C4-2B (cell line): ENCODE measurements at regions not wholly inside any gene's neighbourhood (a gene's known extent, or its start where the extent isn't known, plus 50 kb on each side); places are given as distances from the start of the nearest gene placed in this dataset.

Experiments used
- H3K27ac ChIP-seq: fragments of 450-650 bp; 2 replicates; pipeline ENCODE4 v1.5.1; 2017
- ZFX ChIP-seq: fragments of 450-650 bp; IDR thresholded peaks from 2 replicates; pipeline ENCODE4 v1.6.1; 2017
- TF ChIP-seq, protein P1 (sequence below): fragments of 450-650 bp; conservative IDR thresholded peaks from 2 replicates; pipeline ENCODE4 v1.5.1; 2017; ENCODE audit warnings: mild to moderate bottlenecking

DNA sequence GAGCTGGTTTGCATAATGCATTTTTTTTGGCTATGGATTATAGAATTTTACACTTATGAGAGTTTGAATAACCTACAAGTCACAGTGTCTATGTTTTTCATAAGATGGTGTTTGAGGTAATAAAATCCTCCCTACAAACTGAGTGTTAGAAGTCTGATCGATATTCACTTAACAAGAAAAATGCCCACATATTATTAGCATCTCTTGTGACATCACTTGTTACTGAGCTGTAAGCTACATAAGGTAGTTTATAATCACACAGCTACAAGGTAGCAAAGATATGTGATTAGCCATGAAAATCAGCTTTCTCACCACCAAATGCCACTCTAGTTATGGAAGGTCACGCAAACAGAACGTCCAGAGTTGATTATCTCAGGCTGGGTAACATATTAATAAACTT, 669.6 kb downstream of the PCDH18 start:
- no peak for TF ChIP-seq ZFX
- TF ChIP-seq, protein P1, sequence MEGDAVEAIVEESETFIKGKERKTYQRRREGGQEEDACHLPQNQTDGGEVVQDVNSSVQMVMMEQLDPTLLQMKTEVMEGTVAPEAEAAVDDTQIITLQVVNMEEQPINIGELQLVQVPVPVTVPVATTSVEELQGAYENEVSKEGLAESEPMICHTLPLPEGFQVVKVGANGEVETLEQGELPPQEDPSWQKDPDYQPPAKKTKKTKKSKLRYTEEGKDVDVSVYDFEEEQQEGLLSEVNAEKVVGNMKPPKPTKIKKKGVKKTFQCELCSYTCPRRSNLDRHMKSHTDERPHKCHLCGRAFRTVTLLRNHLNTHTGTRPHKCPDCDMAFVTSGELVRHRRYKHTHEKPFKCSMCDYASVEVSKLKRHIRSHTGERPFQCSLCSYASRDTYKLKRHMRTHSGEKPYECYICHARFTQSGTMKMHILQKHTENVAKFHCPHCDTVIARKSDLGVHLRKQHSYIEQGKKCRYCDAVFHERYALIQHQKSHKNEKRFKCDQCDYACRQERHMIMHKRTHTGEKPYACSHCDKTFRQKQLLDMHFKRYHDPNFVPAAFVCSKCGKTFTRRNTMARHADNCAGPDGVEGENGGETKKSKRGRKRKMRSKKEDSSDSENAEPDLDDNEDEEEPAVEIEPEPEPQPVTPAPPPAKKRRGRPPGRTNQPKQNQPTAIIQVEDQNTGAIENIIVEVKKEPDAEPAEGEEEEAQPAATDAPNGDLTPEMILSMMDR = no peak
- no peak overlapping the region for H3K27ac ChIP-seq

DNA sequence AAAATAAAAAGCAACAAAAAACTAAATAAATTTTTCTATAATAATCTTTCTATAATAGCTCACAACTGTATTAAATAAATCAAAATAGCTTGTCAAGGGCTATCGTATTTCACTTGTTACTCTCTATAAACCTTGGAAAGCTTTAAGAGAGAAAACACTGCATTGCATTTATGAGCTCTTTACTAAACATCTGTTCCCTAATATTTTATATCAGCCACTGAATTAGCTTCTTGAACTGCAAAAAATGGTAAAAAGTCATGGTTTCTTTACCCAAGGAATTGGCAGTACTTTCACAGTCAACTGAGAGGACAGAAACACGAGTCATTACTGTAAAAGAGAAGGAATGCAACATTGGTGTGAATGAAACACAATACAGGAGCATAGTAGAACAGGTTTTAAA, 671.2 kb downstream of the PCDH18 start:
- H3K27ac ChIP-seq = no peak overlapping the region
- no peak for TF ChIP-seq ZFX

DNA sequence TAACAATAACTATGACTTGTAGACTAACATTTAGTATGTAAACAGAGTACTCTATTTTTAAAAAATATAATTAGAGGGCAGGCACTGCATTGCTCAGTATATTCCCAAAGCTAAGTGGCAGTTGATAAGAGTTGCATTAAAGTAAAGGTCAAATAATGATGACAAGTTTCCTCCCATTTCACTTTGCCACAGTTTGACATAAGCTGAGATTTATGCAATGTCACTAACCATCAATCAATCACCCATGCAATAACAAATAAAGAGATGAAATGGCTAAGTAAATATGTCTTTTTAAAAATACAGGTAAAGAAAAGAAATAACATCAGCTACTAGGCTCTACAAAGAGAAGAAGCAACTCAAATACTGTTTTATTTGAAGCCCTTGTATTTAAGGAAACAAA, 673.4 kb downstream of the PCDH18 start:
- H3K27ac ChIP-seq = no peak overlapping the region
- no peak for TF ChIP-seq ZFX
- TF ChIP-seq, protein P1 = no peak

DNA sequence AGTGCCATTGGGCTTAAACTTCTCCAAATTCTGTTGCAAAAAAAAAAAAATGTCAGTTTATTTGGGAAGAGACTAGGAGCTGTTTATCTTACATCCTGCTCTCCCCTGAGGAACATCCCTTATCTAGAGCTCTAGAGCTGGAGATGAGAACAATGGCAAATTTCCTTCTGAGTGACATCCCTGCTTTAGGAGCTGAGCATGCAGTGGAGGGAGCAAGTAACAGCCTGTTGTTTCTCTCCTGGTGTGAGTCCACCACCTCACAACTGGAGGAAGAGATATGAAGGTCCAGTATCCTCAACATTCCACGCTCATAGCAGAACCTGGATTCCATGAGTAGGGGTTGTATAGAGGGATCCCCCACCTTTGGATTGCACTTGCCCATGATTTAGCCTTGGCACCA, 676.4 kb downstream of the PCDH18 start:
- TF ChIP-seq, protein P1 = no peak
- no peak for TF ChIP-seq ZFX
- H3K27ac ChIP-seq = no peak overlapping the region

DNA sequence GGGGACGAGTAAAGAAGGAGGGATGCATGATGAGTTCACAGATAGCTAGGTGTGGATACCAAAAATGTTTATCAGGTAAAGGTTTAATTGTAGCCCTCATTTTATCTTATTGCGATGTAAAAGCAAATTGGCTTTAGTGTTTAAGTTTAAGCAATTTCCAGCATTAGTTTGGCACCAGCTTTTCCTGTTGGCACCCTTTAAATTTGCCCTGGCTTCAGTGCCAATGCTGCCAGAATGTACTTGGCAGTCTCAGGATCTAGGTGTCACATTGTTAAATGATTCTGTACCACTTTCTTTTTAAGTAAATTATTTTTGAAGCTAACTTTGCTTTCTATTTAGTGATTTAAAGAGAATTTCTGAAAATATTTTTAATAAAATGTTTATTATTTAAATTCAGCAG, 681.8 kb downstream of the PCDH18 start:
- no peak overlapping the region for H3K27ac ChIP-seq
- TF ChIP-seq, protein P1 = no peak
- no peak for TF ChIP-seq ZFX

DNA sequence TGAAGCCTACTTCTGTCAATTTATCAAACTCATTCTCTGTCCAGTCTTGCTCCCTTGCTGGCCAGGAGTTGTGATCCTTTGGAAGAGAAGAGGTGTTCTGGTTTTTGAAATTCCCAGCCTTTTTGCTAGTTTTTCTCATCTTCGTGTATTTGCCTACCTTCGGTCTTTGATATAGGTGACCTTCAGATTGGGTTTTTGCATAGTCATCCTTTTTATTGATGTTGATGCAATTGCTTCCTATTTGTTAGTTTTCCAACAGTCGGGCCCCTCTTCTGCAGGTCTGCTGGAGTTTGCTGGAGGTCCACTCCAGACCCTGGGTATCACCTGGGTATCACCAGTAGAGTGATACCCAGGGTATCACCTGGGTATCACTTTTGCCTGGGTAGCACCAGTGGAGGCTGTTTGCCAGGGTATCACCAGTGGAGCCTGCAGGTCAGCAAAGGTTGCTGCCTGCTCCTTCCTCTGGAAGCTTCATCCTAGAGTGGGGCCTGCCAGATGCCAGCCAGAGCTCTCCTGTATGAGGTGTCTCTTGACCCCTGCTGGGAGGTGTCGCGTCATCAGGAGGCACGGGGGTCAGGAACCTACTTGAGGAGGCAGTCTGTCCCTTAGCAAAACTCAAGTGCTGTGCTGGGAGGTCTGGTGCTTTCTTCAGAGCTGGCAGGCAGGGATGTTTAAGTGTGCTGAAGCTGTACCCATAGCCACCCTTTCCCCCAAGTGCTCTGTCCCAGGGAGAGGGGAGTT, 684.2 kb downstream of the PCDH18 start:
- TF ChIP-seq, protein P1 = no peak
- no peak for TF ChIP-seq ZFX
- H3K27ac ChIP-seq = no peak overlapping the region

DNA sequence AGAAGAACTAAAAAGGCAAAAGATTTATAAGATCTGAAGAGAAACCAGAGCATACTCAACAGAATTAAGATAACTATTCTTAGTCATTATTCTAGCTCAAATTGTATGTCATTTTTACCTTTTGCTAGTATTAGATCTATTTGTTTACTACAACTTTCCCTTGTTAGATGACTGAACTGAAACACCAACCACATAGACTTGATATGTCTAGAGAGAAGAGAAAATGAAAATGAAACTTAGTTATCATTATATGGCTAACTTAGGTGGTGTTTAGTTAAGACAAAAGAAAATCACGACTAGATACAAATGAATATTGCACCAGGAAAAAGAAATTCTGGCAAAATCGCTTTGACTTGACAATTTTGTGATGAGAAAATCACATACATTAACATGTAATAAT, 690.8 kb downstream of the PCDH18 start:
- TF ChIP-seq, protein P1 = no peak
- no peak for TF ChIP-seq ZFX
- H3K27ac ChIP-seq = no peak overlapping the region

DNA sequence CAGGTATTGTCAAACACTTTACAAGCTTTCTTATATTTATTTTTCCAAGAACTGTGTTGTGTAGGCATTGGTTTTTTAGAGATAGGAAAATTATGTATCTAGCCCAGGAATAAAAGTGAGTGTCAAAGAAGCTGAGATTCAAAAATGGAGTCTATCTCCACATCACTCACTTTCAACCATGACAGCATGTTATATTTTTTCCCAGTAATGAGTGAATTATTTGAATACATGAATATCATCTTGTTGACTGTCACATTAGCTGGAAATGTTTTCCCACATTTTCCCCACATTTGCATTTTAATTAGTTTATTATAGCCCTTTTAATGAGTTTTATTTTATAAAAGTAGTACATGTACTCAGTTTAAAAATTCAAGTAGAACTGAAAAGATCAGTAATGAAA, 693.7 kb downstream of the PCDH18 start:
- H3K27ac ChIP-seq = no peak overlapping the region
- TF ChIP-seq ZFX = no peak
- TF ChIP-seq, protein P1 = no peak
